GM12892 (cell line): ENCODE measurements at regions not wholly inside any gene's neighbourhood (a gene's known extent, or its start where the extent isn't known, plus 50 kb on each side); places are given as distances from the start of the nearest gene placed in this dataset.

Experiments
- POLR2A ChIP-seq: IDR thresholded peaks from 2 replicates; pipeline ENCODE4 v1.6.1; 2011; ENCODE audit warnings: low read depth, low read length, control low read depth
- POLR2AphosphoS5 ChIP-seq: IDR thresholded peaks from 2 replicates; pipeline ENCODE4 v1.6.1; 2011; ENCODE audit warnings: low read depth, low read length, control low read depth
- TAF1 ChIP-seq: IDR thresholded peaks from 2 replicates; pipeline ENCODE4 v1.6.1; 2011; ENCODE audit warnings: low read depth, mild to moderate bottlenecking, control low read depth, low read length, borderline replicate concordance

DNA sequence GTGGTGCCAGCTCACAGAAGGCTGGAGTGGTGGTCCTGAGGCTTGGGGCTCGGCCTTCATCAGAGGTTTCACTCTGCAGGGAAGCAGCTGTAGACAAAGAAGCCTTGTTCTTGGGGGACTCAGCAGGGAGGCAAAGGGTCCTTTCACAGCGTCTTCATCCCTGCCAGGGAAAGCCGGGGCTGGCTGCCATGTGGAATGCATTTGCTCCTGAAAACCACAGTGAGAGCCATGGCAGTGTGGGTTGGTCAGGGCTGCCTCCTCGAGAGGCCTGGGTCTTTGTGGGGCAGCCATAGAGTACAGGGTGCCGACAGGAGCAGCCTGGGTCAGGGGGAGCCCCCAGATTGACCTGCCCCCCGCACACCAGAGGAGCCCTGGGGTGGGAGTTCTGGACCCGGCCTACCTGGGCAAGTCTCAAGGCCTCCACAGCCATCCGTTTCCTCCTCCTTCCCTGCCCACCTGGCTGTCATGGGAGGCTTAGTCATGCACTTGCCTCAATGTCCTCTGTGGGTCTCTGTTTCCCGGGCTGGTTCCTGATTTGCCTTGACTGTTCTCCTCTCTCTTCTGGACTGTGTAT is 144.0 kb downstream of the CDC5L start:
- TF ChIP-seq POLR2A (no peak), POLR2AphosphoS5 (no peak), TAF1 (no peak)
